Heart left ventricle (tissue), 13 donors: ENCODE measurements at regions not wholly inside any gene's neighbourhood (a gene's known extent, or its start where the extent isn't known, plus 50 kb on each side); places are given as distances from the start of the nearest gene placed in this dataset.

Source experiments
- POLR2A ChIP-seq, 2 donors: fragments of 450-650 bp; IDR thresholded peaks; one replicate each; pipeline ENCODE4 v1.6.1; 2017; ENCODE audit warnings: antibody characterized with exemption in 2 of 2, mild to moderate bottlenecking in 2 of 2, moderate library complexity in 2 of 2
- TF ChIP-seq, protein P1 (sequence below), 12 donors: fragments of 200-600 bp; sonication (generic) in 4 of 12; IDR thresholded peaks; one replicate each; pipeline versions ENCODE4 v1.5.0 to v1.8.0; 2018 to 2022; ENCODE audit warnings: antibody characterized with exemption in 12 of 12, mild to moderate bottlenecking in 5 of 12
- donor health status: ischemic (EF 13 %, LVEDD 7.1; RV severe dilation, severe dysfunction).
- donor health status: DM: no; HTN: yes; CAD: no.
- donor health status: DM: no; HTN: no; CAD: no.
- donor health status: ischemic (EF 25% LVEDD 6.9; RV normal size, moderate dysfunction).
- donor health status: ischemic (EF 25% LVEDD 5.7; RV mildly dilated, moderate dysfunction).
- donor health status: ischemic (EF 35%, LVEDD 5.7; RV mildly dilated, moderate dysfunction).
- donor health status: nonischemic (EF 11% LVEDD 7.7; RV severe dilation, severe dysfunction).
- donor health status: DM: yes; HTN: yes; CAD: no.
- donor health status: PGD.
- donor health status: ischemic (EF 29% LVEDD 5.4; RV normal size, mild dysfunction).
- donor health status: nonischemic (EF 23%, LVEDD 6.1; RV moderate dilation, normal function).

DNA sequence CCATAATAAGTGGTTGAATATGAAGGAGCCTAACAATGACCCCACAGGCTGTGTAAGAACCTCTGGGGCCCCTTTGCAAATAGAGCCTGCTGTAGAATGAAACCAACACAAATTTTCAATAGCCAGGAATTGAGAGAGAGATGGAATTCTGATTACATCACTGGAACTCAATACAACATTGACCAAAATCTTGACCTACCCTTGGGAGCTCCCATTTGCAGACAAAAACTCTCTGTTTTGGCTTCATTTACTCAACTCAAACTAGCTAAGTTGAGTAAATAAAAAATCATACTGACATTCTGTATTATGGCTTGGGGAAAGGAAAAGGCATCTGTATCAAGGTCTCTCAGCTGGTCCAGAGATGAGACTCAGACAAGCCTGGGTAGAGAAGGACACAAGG, 91.0 kb downstream of the TBX3 start:
- TF ChIP-seq POLR2A (IDR thresholded peaks at IDR 0.05) = no peak
- TF ChIP-seq, protein P1, sequence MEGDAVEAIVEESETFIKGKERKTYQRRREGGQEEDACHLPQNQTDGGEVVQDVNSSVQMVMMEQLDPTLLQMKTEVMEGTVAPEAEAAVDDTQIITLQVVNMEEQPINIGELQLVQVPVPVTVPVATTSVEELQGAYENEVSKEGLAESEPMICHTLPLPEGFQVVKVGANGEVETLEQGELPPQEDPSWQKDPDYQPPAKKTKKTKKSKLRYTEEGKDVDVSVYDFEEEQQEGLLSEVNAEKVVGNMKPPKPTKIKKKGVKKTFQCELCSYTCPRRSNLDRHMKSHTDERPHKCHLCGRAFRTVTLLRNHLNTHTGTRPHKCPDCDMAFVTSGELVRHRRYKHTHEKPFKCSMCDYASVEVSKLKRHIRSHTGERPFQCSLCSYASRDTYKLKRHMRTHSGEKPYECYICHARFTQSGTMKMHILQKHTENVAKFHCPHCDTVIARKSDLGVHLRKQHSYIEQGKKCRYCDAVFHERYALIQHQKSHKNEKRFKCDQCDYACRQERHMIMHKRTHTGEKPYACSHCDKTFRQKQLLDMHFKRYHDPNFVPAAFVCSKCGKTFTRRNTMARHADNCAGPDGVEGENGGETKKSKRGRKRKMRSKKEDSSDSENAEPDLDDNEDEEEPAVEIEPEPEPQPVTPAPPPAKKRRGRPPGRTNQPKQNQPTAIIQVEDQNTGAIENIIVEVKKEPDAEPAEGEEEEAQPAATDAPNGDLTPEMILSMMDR (IDR thresholded peaks at IDR 0.05) = no peak
